Left lung (tissue), 4 donors: ENCODE measurements at regions not wholly inside any gene's neighbourhood (a gene's known extent, or its start where the extent isn't known, plus 50 kb on each side); places are given as distances from the start of the nearest gene placed in this dataset.
A peak's percentile ranks its signal among the peaks of the same experiment; 100 is the strongest.

Experiments used
- ATAC-seq: fragments of 200-7000 bp; cut with Tn5 transposase; one replicate; pipeline ENCODE4 v1.9.1; 2020; ENCODE audit warnings: moderate library complexity
- DNase-seq, 4 donors: peaks; one replicate each; pipeline ENCODE4 v3.0.0-alpha.2; 2013 to 2020
- H3K27ac ChIP-seq, 2 donors: fragments of 200-600 bp; sonication (generic) in 1 of 2; one replicate each; pipeline versions ENCODE4 v1.5.0 to v1.8.0; 2020 to 2021
- H3K27me3 ChIP-seq, 2 donors: fragments of 200-600 bp; sonication (generic) in 1 of 2; one replicate each; pipeline versions ENCODE4 v1.5.0 to v1.8.0; 2020 to 2021
- H3K36me3 ChIP-seq, 2 donors: fragments of 200-600 bp; sonication (generic) in 1 of 2; one replicate each; pipeline versions ENCODE4 v1.5.0 to v1.8.0; 2020 to 2021
- H3K4me1 ChIP-seq, 2 donors: fragments of 200-600 bp; one replicate each; pipeline ENCODE4 v1.8.0; 2021
- H3K4me3 ChIP-seq, 2 donors: fragments of 200-600 bp; sonication (generic) in 1 of 2; one replicate each; pipeline versions ENCODE4 v1.5.0 to v1.8.0; 2020 to 2021; ENCODE audit warnings: mild to moderate bottlenecking in 1 of 2
- H3K9me3 ChIP-seq, 2 donors: fragments of 200-600 bp; sonication (generic) in 1 of 2; one replicate each; pipeline versions ENCODE4 v1.5.0 to v1.8.0; 2020 to 2021
- intact Hi-C, 2 donors: fragments of 100-400 bp; cut with DNase I; formaldehyde crosslinking; loops; one replicate each; pipeline versions ENCODE4 v1.11.2 to v1.14.2; 2022
- TF ChIP-seq, protein P1 (sequence below), 2 donors: fragments of 200-600 bp; sonication (generic) in 1 of 2; IDR thresholded peaks; one replicate each; pipeline versions ENCODE4 v1.5.0 to v1.8.0; 2021; ENCODE audit warnings: antibody characterized with exemption in 2 of 2
- donor health status: DM: no; HTN: yes; CAD: no.
- donor health status: DM: no; HTN: no; CAD: no.

DNA sequence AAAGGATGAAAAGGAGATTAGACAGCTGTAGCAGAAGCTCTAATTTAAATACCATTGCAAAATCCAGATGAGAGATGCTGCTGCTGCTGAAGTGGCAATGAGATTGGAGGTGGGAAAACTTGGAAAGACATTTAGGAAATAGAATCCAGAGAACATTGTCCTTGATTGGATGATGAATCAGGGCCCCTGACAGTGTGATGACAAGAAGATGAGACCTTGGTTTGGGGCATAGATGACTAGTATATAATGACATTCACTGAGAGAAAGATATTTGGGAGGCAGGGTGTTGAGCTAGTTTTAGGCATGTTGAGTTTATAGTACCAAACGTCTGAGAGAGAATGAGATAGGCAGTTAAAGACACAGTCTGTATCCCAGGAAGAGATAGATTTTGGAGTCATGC lies 311.5 kb upstream of the MPDZ start:
- Histone ChIP-seq H3K27ac (no peak overlapping the region), H3K4me1 (peaks cover 0 to 5% of the 10 kb centered on the region in 2 donors), H3K9me3 (no peaks in the 10 kb centered on the region), H3K27me3 (no peaks in the 10 kb centered on the region), H3K4me3 (no peak overlapping the region), H3K36me3 (no peaks in the 10 kb centered on the region)
- DNase-seq (no peak), ATAC-seq (no peak)
- intact Hi-C loops, result no loop called here
- TF ChIP-seq, protein P1, sequence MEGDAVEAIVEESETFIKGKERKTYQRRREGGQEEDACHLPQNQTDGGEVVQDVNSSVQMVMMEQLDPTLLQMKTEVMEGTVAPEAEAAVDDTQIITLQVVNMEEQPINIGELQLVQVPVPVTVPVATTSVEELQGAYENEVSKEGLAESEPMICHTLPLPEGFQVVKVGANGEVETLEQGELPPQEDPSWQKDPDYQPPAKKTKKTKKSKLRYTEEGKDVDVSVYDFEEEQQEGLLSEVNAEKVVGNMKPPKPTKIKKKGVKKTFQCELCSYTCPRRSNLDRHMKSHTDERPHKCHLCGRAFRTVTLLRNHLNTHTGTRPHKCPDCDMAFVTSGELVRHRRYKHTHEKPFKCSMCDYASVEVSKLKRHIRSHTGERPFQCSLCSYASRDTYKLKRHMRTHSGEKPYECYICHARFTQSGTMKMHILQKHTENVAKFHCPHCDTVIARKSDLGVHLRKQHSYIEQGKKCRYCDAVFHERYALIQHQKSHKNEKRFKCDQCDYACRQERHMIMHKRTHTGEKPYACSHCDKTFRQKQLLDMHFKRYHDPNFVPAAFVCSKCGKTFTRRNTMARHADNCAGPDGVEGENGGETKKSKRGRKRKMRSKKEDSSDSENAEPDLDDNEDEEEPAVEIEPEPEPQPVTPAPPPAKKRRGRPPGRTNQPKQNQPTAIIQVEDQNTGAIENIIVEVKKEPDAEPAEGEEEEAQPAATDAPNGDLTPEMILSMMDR (IDR thresholded peaks at IDR 0.05), result no peak

DNA sequence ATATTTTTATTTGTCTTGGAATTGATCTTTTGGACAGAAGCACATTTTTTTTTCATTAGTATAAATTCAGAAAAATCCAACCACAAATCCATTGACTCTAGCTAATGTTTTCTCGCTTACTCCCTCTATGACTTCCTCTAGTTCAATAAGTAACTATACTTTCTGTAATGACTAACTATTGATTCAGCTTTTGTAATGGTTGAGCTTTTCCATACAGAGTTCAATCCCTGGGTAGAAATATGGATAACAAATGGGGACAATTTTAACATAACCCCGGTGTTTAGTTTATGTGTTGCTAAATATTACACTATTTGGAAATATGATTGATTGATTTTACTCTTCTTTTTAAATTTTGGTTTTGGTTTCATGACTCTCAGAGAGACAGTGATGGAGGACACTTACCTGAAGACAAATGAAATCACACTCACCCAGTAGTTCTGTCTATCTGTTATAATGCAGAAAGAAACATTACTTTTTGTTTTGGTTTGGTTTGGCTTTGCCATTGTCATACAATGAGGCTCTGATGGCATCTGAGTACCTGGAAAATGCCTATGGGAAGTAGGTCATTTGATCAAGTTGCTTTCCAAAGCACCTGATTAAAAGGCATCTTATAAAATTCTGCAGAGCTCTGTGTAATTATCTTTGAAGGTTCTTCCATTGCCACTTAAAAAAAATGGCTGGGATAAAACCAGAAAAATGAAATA lies 309.7 kb upstream of the MPDZ start:
- Histone ChIP-seq H3K9me3 (no peaks in the 10 kb centered on the region), H3K4me1 (peaks cover 0 to 5% of the 10 kb centered on the region in 2 donors), H3K36me3 (no peaks in the 10 kb centered on the region), H3K27ac (no peak overlapping the region), H3K27me3 (no peaks in the 10 kb centered on the region), H3K4me3 (no peak overlapping the region)
- DNase-seq (no peak), ATAC-seq (no peak)
- intact Hi-C loops, result no loop called here
- TF ChIP-seq, protein P1 (IDR thresholded peaks at IDR 0.05), result no peak

DNA sequence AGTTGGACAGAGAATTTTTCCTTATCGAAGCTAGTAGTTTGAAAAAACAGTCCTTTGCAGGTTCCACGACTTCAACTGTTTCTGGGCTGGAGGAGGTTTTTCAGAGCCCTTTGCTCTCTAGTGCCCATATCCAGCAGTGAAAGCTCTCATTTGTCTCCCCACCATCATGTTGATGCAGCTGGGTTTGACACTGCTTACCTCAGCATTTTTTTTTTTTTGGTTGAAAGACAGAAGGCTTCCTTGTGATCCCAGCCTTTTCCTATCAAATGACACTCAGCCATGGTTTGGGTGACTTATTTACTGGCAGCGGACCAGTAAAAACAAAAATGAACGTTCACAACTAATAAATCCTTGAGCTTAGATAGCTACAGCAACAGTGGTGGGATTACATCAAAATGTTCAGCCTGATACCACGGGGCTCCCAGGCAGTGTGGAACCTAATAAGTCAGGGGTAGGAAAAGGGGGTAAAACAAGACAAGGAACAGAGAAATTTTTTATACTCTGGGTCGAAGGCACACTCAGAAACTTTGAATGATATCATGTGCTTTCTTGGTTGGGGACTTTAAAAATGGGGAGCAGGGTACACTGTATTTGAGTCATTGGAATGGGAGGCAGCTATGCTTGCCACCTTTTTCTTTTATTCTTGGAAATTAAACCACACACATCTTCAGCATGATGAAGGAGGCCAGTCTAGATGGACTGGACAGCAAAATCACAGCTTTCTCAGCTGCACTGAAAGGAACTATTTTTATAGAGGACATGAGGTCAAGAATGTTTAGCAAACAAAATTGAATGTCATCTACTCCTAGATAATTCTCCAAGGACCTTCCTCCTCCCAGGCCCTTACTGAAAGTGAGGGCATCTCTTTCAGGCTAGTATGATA lies 308.9 kb upstream of the MPDZ start:
- H3K4me1 ChIP-seq, result peaks cover 0 to 5% of the 10 kb centered on the region in 2 donors
- H3K36me3 ChIP-seq, result no peaks in the 10 kb centered on the region
- H3K4me3 ChIP-seq, result no peak overlapping the region
- H3K9me3 ChIP-seq, result no peaks in the 10 kb centered on the region
- TF ChIP-seq, protein P1 (IDR thresholded peaks at IDR 0.05), result no peak
- peak; percentile 57 for ATAC-seq
- no peaks in the 10 kb centered on the region for H3K27me3 ChIP-seq
- intact Hi-C loops, result no loop called here
- no peak overlapping the region for H3K27ac ChIP-seq
- DNase-seq, result peak in 2 of 4 donors; percentile 93 to 95

DNA sequence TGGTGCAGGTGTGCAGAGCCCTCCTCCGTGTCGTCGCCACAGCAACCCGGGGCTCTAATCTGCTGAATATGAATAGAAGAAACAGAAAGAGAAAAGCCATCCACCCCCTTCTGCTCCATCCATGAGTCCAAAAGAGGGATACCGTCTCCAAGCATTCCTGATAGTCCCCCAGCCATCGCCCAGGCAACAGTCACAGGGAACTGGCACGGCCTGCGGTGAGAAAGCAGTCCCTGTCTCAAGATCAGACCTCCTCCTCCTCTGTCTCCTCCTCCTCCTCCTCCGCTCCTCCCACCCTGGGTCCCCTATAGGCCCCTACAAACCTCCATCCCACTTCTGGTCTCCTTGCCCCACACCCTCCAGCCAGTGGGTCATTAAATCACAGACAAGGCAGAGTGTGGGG lies 308.1 kb upstream of the MPDZ start:
- DNase-seq (peak in 2 of 4 donors; percentile 31 to 54), ATAC-seq (no peak)
- Histone ChIP-seq H3K36me3 (no peaks in the 10 kb centered on the region), H3K4me3 (no peak overlapping the region), H3K4me1 (peaks cover 0 to 5% of the 10 kb centered on the region in 2 donors), H3K9me3 (no peaks in the 10 kb centered on the region), H3K27me3 (no peaks in the 10 kb centered on the region), H3K27ac (no peak overlapping the region)
- intact Hi-C loops, result no loop called here
- TF ChIP-seq, protein P1 (IDR thresholded peaks at IDR 0.05), result no peak
